ENCODE measurements at regions not wholly inside any gene's neighbourhood (a gene's known extent, or its start where the extent isn't known, plus 50 kb on each side); places are given as distances from the start of the nearest gene placed in this dataset.

GRCh38 chr1:232425421-232425820, 204.5 kb downstream of the SIPA1L2 start:
- POLR2A ChIA-PET, result no interaction called here

More at GRCh38 chr1:232425421-232425820, 204.5 kb downstream of the SIPA1L2 start:
- no peaks in the 10 kb centered on the region for H3K9me3 ChIP-seq
- no peaks in the 10 kb centered on the region for H3K9me2 ChIP-seq
- peaks cover 0 to 14% of the 10 kb centered on the region in 2 experiments; a peak in 2 of 4 replicates for H3K4me1 ChIP-seq (ENCODE audit: control insufficient read depth in 1 of 2, insufficient read depth in 2 of 2, low read depth in 1 of 2, low read length in 1 of 2)
- no peak for TF ChIP-seq FOSL2 (IDR thresholded peaks at IDR 0.05; ENCODE audit: borderline replicate concordance, low read depth)
- no peak for TF ChIP-seq EZH2phosphoT487 (IDR thresholded peaks at IDR 0.05; ENCODE audit: borderline replicate concordance, low read depth)
- TF ChIP-seq REST (IDR thresholded peaks at IDR 0.05; ENCODE audit: low read depth, low read length), result no peak
- no peak for TF ChIP-seq NFIC (IDR thresholded peaks at IDR 0.05; ENCODE audit: borderline replicate concordance)
- no peak for TF ChIP-seq JUND (IDR thresholded peaks at IDR 0.05)
- no peak for TF ChIP-seq EP300 (IDR thresholded peaks at IDR 0.05; ENCODE audit: borderline replicate concordance in 1 of 2, low read depth in 1 of 2, low read length in 1 of 2)
- TF ChIP-seq CTCF (IDR thresholded peaks at IDR 0.05), result no peak
- TF ChIP-seq RAD21 (IDR thresholded peaks at IDR 0.05; ENCODE audit: low read length), result no peak
- no peak for TF ChIP-seq PBX3 (IDR thresholded peaks at IDR 0.05)
- TF ChIP-seq, protein P1, sequence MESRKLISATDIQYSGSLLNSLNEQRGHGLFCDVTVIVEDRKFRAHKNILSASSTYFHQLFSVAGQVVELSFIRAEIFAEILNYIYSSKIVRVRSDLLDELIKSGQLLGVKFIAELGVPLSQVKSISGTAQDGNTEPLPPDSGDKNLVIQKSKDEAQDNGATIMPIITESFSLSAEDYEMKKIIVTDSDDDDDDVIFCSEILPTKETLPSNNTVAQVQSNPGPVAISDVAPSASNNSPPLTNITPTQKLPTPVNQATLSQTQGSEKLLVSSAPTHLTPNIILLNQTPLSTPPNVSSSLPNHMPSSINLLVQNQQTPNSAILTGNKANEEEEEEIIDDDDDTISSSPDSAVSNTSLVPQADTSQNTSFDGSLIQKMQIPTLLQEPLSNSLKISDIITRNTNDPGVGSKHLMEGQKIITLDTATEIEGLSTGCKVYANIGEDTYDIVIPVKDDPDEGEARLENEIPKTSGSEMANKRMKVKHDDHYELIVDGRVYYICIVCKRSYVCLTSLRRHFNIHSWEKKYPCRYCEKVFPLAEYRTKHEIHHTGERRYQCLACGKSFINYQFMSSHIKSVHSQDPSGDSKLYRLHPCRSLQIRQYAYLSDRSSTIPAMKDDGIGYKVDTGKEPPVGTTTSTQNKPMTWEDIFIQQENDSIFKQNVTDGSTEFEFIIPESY (IDR thresholded peaks at IDR 0.05; ENCODE audit: borderline replicate concordance, low read depth), result no peak
- no peak for TF ChIP-seq MAX (IDR thresholded peaks at IDR 0.05; ENCODE audit: low read depth)
- no peaks in the 10 kb centered on the region for H3K36me3 ChIP-seq (replicated peaks in 1 of 2; ENCODE audit: control insufficient read depth in 1 of 2, insufficient read depth in 2 of 2, low read length in 1 of 2)
- CTCF ChIA-PET, result interaction anchor here (1.2 kb wide), 1 partner anchor 9 kb away, joined by 4 read pairs; no protein-coding TSS in a partner anchor
- H4K20me1 ChIP-seq (ENCODE audit: insufficient read depth), result no peaks in the 10 kb centered on the region
- H3K4me3 ChIP-seq (ENCODE audit: low read depth in 2 of 2, low read length in 1 of 2), result no peak overlapping the region
- H3K27me3 ChIP-seq (ENCODE audit: insufficient read depth), result no peaks in the 10 kb centered on the region
- H3K4me2 ChIP-seq, result no peak overlapping the region
- no peak overlapping the region for H2AFZ ChIP-seq (ENCODE audit: low read depth)
- H3K9ac ChIP-seq, result no peak overlapping the region
- no peak overlapping the region for H3K27ac ChIP-seq (ENCODE audit: low read depth in 2 of 2, low read length in 1 of 2)
- WGBS (ENCODE audit: low lambda C conversion rate), result 90% methylated on average over 14 of the region's 15 CpGs
- DNase-seq, result no peak
- no peaks in the 10 kb centered on the region for H3K79me2 ChIP-seq (ENCODE audit: insufficient read depth)
- no peaks in the 10 kb centered on the region for H3F3A ChIP-seq (replicated peaks; ENCODE audit: insufficient read depth)

All from SK-N-SH (cell line).